OCI-LY7 (cell line): ENCODE measurements at regions not wholly inside any gene's neighbourhood (a gene's known extent, or its start where the extent isn't known, plus 50 kb on each side); places are given as distances from the start of the nearest gene placed in this dataset.

Experiments used
- CTCF ChIP-seq: fragments of 200-600 bp; sonication (generic); conservative IDR thresholded peaks from 2 replicates; pipeline ENCODE4 v1.5.1; 2014; ENCODE audit warnings: mild to moderate bottlenecking, antibody characterized with exemption, low read length, moderate library complexity, mixed read lengths
- EZH2phosphoT487 ChIP-seq: fragments of 200-600 bp; sonication (generic); IDR thresholded peaks from 2 replicates; pipeline ENCODE4 v1.6.1; 2018; ENCODE audit warnings: low read depth, borderline replicate concordance, mild to moderate bottlenecking, mixed run types, antibody characterized with exemption, low read length, moderate library complexity, mixed read lengths

DNA sequence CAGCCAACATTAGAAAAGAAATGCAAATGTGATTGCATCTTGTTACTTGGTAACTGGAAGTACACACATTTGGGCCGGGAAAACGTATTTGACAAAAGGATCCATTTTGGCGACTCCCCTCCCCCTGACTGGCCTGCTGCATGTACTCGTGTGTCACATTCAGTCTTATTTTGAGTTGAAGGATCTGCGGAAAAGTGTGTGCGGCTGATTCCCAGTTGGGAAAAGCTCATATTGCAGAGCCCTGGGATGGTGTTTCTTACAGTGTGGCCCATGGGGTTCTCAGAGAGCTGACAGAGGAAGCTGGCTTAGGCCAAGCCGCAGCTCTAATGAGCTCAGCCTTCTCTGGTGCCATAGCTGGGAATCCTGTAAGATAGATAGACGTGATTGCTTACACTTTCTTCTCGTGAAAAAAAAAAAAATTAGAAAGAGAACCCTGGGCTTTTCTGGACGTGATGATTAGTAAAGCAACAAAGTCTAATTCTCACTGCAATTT is 170.3 kb upstream of the ARGLU1 start:
- no peak for TF ChIP-seq CTCF
- TF ChIP-seq EZH2phosphoT487: no peak
